SU-DHL-6 (cell line): ENCODE measurements at regions not wholly inside any gene's neighbourhood (a gene's known extent, or its start where the extent isn't known, plus 50 kb on each side); places are given as distances from the start of the nearest gene placed in this dataset.

Experiments used
- EZH2phosphoT487 ChIP-seq: fragments of 200-600 bp; sonication (generic), shearing (Covaris generic); conservative IDR thresholded peaks from 2 replicates; pipeline ENCODE4 v1.6.1; 2018; ENCODE audit warnings: mild to moderate bottlenecking, antibody characterized with exemption, low read length, moderate library complexity, mixed read lengths
- TF ChIP-seq, protein P1 (sequence below): fragments of 200-600 bp; sonication (generic); IDR thresholded peaks from one replicate; pipeline ENCODE4 v1.5.1; 2017; ENCODE audit warnings: antibody characterized with exemption, mild to moderate bottlenecking, low read length, moderate library complexity; ENCODE audit not compliant: insufficient read depth, poor library complexity, severe bottlenecking

DNA sequence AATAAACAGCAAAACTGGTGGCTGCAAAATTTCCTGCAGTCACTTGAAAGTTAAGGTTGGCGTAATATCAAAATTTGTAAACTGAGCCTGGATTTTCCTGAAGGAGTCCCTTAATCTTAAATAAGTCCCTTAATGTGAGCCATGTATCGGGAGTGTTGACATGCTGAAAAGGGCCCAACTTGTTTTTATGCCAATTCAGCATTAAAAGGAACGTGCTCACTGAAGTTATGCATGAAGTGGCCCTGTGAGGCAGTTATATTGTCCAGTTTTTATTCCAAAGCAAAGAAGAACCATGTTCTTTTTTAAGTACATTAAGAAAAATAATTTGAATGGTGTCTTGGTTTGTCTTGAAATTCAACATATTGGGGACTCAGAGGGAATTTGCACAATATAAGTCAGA is 1766.9 kb downstream of the SLITRK1 start:
- TF ChIP-seq, protein P1, sequence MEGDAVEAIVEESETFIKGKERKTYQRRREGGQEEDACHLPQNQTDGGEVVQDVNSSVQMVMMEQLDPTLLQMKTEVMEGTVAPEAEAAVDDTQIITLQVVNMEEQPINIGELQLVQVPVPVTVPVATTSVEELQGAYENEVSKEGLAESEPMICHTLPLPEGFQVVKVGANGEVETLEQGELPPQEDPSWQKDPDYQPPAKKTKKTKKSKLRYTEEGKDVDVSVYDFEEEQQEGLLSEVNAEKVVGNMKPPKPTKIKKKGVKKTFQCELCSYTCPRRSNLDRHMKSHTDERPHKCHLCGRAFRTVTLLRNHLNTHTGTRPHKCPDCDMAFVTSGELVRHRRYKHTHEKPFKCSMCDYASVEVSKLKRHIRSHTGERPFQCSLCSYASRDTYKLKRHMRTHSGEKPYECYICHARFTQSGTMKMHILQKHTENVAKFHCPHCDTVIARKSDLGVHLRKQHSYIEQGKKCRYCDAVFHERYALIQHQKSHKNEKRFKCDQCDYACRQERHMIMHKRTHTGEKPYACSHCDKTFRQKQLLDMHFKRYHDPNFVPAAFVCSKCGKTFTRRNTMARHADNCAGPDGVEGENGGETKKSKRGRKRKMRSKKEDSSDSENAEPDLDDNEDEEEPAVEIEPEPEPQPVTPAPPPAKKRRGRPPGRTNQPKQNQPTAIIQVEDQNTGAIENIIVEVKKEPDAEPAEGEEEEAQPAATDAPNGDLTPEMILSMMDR: no peak
- TF ChIP-seq EZH2phosphoT487: no peak
